Hepatic stellate cell (primary cell): ENCODE measurements at regions not wholly inside any gene's neighbourhood (a gene's known extent, or its start where the extent isn't known, plus 50 kb on each side); places are given as distances from the start of the nearest gene placed in this dataset.
"Not testable (repeated sequence)": the region's sequence is repeated elsewhere in the genome, so short reads cannot be mapped to it uniquely, and the experiment has no call there.

Source experiments
- DNase-seq: peaks from one replicate; pipeline ENCODE4 v3.0.0; 2011; ENCODE audit warnings: low spot score

DNA sequence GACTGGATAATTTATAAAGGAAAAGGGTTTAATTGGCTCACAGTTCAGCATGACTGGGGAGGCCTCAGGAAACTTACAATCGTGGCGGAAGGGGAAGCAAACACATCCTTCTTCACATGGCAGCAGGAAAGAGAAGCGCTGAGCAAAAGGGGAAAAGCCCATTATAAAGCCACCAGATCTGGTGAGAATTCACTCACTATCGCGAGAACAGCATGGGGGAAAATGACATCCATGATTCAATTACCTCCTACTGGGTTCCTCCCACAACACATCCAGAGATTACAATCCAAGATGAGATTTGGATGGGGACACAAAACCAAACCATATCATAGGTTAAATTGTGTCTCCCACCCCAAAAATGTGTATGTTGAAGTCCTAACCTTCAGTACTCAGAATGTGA is 491.7 kb downstream of the SETD4 start:
- no peak for DNase-seq

DNA sequence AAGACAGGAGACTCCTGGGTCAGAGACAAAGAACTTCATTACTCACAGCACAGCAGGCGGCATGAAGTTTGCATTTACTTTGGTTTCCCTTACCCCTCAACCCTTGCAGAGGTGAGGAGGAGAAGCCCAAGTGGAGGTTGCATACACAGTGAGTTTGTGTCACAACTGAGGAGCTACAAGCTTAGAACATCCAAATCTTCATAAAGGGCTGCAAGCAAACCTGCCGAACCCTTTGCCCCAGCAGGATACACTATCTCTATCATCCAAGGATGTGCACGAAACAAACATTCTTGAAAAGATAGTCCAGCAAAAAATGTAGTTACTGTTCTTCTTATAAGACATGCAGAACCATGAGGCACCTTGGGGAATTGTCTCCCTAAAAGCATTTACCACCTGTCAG is 493.5 kb downstream of the SETD4 start:
- DNase-seq, result no peak

DNA sequence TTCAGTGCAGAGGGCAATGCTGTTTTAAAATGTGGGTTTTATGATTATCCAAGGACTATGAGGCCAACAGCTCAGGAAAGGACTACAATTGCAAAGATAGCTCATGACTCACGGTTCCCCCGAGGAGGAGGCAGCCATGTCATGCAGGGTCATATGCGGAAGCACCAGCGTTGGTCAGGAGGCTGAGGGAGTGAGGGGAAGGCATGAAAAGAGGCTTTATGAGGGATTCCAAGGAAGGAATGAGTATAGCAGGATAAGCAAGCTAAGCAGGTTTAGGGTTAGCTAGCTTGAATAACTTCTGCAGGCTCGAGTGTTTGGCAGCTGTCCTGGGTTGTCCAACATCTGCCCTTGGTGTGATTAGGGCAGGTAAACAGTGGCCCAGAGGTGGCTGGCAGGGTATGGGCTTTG is 495.1 kb downstream of the SETD4 start:
- DNase-seq, result peak; percentile 78

DNA sequence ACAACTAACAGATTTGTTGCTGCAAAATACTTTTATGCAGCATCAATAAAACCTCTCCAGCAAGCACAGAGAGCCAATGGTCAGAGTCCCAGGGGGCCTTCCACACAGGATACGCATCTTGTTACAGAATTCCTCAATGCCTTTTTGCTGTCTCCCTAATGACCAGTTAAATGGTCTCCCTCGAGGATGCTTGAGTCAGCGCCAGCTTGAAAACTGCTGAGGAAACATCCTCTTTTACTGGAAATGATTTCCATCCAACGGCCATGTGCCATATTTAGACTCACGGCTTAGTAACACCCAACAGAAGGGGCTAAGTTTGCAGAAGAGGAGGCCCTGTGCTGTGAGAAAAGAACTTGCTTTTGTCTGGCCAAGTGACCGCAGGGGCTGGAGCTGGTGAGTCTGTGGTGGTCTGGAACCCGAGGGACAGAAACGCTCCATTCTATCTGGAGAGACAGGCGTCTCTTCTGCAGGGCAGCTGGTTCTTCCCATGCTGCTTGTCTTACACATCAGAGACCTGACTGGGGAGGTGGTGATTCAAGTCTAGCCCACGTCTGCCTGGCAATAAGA is 496.4 kb downstream of the SETD4 start:
- DNase-seq, result peak; percentile 55

DNA sequence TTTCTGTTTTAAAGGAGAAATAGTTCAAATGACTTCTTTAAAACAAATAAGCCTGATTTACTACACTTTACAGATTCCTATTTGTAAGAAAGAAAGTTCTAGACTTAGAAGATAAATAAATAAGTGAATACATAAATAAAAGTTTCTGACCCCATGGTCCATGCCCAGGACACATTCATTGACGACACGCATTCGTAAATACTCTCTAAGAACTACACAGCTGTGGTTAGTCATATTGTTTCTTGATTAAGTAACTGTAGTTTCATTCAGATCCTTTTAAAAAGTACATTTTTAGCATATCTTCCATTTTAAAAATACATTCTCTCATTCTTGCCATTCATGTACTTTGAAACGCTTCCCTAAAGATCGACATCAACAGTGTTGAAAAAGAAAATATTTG is 497.4 kb downstream of the SETD4 start:
- DNase-seq, result no peak

DNA sequence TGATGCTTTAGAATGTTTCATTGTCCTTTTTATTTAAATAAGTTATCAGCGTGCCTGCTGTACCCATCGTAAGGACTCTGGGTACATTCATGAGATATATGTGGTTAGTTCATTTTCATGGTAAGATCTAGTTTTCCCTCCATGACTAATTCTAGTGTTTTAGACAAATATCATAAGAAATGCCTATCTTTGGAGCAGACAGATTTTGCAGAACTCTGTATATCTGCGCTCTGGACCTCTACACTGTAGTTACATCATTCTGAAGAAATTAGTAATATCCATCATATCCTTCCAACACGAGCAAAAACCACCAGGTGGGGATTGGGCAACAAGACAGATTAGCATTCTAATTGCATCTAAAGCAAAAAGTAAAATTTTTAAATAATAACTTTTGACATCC is 499.2 kb downstream of the SETD4 start:
- no peak for DNase-seq

DNA sequence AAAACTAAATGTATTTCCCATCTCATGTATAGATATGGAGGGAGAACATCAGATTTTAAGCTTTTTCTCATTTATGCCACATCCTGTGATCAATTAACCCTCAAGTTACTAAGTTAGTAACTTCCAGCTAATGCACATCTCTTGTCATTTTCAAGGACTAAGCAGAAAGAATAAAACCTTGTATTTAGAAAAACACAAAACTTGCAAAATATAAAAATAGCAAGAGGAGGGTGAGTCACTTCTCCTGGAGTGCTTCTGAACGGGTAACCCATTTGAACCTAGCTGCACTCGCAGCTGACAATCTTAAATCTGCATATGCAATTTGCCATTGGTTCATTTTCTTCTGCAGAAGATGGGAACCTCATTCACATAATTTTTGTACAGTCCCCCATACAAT is 500.5 kb downstream of the SETD4 start:
- DNase-seq, result peak; percentile 47

DNA sequence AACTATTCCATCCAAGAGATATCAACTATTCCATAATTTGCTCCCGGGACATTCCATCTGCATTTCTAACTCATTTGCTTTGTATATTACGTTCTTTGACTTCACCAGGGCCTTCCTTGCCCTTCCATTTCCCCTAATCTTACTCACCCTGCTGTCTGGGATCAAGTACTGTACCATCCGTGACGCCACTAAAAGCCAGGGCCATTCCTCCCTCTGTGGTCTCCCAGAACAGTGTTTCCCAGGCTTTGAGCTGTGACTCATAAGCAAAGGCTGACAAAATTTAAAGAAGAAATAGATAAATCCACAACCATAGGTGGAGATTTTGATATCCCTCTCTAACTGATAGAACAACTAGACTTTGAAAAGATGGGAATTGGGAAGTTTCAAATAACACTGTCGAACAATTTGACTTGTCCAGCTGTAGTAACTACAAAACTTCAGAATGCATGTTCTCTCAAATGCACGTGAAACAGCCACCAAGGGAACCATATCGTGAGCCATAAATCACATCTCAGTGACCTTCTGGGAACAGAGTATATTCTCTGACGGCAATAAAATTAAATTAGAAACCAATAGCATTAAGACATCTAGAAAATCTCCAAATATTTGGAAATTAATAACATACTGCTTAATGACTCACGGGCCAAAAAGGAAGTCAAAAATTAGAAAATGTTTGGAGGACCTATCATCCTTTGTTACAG is 501.0 kb downstream of the SETD4 start:
- DNase-seq, result peak; percentile 90

DNA sequence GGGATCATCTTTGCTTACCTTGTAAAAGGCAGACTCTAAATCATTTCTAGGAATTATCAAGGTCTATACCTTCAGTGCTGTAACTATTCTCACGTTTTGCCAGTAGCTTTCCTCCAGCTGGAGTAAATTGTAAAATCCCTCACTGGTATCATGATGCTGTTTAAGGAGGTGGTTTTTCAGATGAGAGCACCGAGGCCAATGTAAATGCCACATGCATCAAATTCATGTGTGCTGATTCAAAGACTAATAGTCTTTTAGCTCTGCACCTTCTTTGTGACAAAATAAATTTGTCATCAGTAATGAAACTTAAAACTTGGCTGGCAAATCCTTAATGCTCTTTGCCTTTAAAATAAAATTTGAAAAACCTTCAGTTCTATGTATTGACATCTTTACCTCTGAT is 503.8 kb downstream of the SETD4 start:
- DNase-seq, result no peak

DNA sequence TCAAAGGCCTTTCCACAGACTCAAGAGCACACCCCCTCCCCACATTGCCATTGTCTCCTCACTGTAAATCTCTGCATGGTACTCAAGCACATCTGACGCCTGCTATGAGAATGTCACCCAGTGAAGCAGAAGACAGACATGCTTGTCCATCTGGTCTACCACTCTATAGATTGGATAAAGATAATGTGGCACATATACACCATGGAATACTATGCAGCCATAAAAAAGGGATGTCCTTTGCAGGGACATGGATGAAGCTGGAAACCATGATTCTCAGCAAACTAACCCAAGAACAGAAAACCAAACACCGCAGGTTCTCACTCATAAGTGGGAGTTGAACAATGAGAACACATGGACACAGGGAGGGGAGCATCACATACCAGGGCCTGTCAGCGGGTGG is 503.4 kb upstream of the RUNX1 start:
- not testable (repeated sequence) for DNase-seq

DNA sequence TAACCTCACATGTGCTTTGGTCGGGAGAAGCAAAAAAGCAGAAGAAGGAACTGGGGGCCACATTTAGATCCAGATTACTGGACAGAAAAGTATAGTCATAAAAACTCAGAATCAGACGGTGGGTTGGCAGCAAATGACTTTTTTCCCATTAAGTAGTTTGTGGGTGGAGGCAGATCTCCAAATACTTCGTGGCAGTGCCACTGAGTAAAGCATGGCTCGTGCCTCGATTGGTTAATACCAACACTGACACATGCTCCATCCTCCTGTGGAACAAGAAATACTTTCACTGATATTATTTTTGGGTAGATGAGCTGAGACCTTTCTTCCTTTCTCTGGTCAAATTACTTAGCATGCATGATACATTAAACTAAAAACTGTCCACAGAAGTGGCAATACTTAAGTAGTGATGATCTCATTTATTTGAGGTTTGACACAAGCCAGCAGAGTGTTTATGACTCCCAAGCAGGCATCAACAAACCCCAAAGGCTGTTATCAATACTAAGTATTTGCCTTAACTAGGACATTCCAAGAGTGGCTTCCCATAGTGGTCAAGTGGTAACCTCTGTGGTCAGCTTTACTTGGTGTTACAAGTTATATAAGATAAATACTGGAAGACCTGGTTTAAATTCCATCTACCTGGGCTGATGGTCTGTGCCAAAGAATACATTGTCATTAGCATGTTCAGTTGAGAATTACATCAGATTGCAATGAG is 500.0 kb upstream of the RUNX1 start:
- no peak for DNase-seq

DNA sequence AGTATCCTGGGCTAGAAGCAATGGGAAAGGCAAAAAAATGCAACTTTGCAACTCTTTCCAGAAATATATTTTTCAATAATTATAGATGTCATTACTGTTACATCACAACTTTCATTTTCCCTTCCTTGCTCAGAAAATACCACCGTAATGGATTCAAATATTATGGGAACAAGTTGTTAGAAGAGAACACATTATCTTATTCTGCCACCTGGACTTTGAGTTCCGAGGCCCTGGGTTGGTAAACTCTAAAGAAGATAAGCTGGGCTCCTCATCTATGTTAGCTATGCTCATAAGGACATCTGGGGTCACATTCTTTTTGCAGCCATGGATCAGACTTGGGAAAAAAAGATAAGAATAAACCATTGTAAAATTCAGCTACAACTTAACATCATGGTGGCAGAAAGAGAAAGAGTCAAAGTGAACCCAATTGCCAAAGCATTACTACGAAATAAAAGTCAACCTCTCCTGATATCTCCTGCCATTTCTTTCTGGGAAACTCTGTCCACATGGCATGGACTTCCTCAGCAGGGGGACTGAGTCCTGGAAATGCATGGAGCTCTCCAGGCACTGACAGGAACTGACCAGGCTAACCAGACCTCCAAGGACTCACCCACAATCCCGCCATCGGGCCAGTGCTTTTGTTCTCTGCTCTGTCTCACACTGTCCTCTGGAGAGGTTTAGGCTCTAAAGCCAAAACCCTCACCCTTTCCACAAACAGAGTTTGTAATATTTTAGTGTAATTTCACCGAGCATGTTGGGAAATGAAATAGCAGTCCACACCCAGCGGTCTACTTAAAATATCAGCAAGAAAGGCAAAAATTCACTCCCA is 499.1 kb upstream of the RUNX1 start:
- no peak for DNase-seq

DNA sequence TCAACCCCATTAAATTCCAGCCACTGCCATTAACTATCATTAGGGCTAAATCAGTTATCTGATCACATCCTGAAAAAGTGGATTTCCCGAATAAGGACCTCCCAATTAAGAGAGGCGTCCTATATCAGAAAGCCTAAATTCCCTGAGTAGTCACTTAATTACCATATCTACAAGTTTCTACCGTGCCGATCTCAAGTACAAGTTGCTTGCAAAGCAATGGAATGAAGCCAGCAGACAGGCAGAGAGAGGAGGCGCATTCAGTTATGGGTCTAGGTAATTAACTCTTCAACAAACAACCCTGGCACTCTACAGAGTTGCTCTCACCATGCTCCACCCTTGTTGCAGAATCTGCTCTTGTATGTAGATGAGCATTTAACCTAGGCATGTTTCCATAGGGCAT is 494.6 kb upstream of the RUNX1 start:
- no peak for DNase-seq

DNA sequence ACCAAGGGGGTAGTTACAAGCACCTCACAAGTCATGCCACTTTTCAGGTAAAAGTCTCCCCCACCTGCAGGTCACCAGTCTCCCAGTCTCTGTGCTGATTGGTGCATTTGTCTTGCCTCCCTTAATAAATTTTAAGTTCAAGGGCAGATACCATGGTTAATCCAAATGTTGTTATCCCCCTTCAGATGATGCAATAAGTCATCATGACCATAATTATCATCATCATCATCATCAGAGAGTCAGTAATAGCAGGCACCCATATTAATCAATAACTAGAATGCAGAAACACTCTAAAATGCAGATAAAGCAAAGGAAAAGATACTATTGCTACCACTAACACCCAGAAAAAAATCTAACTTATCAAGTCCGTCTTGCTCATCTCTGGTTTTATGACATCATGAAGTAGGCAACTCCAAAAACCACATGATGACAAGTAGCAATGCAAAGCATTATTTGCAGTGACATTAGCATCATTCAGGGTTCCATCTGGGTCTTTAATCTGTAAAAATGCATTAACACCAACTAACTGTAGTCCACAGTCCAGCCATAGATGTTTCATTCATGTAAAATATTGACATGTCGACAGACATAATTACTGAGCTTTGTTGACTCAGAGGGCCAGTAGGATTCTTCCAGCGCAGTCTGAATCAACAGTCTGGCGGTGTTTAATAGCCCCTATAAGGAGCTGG is 492.0 kb upstream of the RUNX1 start:
- DNase-seq, result no peak

DNA sequence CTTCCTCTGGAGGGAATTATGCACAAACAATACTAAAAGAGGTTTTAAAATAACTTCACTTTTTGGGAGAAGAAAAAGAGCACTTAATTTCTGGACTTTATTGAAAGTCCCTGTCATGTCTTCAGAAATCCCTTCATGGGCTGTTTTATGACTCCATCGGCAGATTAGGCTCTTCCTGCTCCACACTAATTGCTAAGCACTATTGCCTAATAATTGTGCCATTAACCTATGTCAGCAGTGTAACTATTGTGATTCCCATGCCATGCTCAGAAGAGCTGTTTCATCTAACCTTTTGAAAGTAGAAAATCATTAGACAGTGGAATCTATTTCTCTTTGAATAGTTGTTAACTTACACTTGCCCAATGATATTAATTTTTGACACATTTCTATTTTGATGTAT is 489.3 kb upstream of the RUNX1 start:
- DNase-seq, result no peak

DNA sequence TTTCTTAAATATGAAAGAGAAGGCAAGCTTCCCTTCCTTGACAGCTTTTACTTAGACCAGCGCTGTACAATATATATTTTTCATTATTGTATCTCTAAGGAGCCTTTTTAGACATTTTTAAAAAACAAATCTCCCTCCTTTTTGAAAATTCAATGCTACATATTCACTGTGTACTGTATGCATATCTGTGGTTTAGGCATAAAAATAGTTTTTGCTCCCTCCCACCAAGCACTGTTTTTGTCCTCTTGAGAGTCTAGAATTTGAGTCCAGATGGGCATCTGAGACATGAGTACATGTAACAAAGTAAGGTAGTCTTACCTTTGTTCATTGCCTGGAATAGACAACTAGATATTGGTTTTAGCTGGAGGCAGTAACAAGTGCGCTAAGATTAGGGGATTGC is 488.5 kb upstream of the RUNX1 start:
- DNase-seq, result no peak

DNA sequence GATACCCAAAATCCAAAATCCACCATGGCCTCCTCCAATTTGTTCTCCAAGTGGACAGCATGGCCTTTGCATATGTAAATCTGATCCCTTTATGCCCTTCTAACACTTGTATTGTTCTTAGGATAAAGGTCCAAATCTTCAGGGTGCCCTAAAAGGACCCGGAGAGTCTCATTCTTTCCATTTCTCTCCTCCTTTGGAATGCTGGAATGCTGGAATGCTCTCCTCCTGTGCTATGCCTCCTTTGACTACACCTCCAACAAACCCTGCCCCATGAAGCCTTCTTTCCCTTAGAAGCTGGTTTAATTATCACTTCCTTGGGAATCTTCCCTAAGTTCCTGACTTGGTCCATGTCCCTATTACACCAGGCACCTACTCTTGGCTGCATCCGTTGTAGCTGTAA is 484.8 kb upstream of the RUNX1 start:
- DNase-seq, result no peak

DNA sequence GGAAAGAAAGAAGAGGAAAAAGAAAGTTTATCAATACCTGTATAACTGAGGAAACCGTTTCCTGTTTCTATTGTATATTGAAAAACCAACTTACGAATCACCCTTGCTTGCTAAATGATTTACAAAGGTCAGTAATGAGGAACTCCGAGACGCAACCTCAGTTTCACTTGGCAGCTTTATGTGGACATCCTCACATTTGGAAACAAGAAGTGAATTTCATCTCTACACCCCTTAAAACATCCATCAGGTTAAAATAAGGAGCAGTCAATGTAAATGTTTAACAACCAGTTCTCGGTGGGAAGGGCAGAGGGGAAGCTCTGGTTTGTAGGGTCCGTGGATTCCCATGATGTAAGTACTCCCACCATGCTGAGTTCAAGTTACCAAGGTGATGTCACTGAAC is 481.7 kb upstream of the RUNX1 start:
- no peak for DNase-seq

DNA sequence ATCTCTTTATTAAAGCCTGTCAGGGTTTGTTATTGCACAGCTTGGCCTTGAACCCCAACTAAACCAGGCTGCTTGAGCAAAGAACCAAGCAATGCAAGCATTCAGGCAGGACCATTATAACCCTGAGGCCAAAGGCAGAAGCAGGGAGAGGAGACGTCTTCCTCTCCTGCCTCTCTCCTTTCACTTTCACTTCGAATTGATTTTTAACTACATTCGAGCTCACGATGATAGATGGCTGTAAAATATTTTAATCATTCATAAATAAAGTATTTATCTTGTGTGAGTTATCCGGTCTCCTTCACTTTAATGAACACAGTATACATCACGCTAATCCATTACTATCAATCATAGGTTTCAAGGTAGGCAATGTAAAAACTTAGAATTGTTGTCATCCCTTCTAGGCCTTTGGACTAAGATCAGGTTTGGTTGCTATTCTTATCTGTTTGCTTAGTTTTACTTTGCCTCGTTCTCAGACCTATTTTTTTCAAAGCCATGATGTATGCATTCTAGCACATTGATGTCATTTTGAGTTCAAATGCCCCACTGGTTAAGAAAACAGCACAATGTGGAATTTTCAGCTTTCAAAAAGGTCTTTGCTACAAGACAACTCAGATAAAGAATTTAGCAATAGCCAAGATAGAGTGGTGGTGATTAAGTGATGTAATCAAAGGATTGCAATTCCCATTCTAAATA is 480.2 kb upstream of the RUNX1 start:
- no peak for DNase-seq

DNA sequence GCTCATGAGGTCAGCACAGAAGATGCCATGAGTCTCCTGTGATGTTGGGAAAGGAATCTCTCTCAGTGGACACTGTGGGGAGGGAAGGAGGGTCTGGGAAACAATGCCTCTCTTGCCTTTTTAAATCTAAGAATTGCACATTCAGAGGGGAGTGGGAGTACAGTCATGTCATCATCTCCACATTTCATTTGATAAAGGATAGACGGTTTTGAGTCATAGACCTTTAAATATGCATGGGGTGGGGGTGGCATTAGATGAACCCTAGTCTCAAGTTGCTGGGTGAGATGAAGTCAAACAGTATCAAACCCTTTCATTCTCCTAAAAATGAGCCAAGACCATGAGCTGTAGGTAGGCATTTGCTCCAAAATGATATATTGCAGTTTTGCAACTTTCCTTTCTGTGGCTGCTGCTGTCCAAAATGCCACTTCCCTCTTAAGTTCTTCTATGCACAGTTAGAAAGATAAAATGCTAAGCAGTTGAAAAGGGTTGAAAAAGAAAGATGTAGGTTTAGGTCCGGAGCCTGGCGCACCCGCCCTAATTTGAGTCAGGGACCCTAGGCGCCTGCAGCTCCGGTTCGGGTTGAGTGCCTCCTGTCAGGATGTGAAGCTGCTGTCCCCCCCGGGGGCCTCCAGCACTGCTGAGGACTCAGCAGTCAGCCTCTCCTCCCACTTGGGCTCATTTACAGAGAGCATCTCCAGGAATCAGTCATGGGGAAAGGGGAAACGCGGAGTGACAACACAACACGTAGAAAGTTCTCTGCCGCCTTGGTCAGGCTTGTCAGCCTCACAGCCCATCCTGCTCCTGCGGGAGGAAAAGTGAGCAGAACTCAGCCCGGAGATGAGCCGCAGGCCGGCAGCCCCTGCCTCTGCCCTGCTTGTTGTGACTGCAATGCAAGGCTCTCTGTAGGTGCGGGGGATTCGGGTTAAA is 479.3 kb upstream of the RUNX1 start:
- DNase-seq, result peak; percentile 24
